ENCODE measurements at regions not wholly inside any gene's neighbourhood (a gene's known extent, or its start where the extent isn't known, plus 50 kb on each side); places are given as distances from the start of the nearest gene placed in this dataset.

- DNase-seq: no peak
Measured at GRCh38 chr2:8027387-8027786, 654.5 kb upstream of the ID2 start.

DNA sequence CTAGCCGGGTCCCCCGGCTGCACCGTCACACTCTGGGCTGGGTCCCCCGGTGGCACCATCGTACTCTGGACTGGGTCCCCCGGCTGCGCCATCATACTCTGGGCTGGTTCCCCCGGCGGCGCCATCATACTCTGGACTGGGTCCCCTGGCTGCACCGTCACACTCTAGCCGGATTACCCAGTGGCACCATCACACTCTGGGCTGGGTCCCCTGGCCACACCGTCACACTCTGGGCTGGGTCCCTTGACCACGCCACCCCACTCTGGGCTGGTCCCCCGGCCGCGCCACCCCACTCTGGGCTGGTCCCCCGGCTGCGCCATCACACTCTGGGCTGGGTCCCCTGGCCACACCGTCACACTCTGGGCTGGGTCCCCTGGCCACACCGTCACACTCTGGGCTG lies 653.8 kb upstream of the ID2 start:
- DNase-seq: no peak

DNA sequence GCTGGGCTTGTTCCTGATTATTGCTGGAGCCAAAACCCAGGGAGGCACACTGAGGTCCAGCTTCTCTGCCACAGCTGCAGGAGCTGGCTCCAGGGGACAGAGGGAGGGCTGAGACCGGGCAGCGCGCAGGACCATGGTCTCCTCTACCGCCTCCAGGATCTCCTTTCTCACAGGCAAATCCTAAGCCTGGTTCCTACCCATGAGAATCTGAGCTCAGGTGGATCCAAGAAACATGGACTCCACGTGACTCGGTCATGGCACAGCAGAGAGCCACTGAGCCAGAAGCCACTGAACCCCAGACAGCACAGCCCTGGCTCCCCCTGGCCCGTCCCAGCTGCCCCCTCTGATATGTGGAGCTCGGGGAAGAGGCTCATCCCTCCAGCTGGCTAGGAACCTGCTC lies 653.4 kb upstream of the ID2 start:
- no peak for DNase-seq

- DNase-seq: no peak
Measured at GRCh38 chr2:8028981-8029380, 652.9 kb upstream of the ID2 start.

GRCh38 chr2:8030573-8031303 lies 651.1 kb upstream of the ID2 start:
- no peak for DNase-seq

GRCh38 chr2:8031370-8031769 lies 650.5 kb upstream of the ID2 start:
- DNase-seq: no peak

- DNase-seq: no peak
Measured at GRCh38 chr2:8033546-8034096, 648.2 kb upstream of the ID2 start.

GRCh38 chr2:8036366-8036765 lies 645.5 kb upstream of the ID2 start:
- no peak for DNase-seq

- DNase-seq: no peak
Measured at GRCh38 chr2:8039732-8040131, 642.1 kb upstream of the ID2 start.

DNA sequence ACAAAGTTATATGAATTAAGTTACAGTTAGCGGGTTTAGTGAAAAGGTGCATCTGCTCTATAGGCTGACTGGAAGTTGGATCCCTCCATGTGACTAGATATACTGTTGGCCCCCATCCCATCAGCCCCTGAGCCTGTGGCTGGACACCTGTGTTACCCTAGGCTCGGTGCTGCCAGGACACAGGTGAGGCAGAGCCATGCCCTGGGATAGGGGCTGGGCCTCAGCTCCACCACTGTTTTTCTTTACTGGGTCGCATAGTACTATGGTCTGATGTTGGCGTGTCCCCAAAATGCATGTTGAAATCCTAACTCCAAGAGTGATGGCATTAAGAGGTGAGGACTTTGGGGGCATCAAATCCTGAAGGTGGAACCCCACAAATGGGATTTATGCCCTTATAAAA lies 638.6 kb upstream of the ID2 start:
- DNase-seq: no peak

DNA sequence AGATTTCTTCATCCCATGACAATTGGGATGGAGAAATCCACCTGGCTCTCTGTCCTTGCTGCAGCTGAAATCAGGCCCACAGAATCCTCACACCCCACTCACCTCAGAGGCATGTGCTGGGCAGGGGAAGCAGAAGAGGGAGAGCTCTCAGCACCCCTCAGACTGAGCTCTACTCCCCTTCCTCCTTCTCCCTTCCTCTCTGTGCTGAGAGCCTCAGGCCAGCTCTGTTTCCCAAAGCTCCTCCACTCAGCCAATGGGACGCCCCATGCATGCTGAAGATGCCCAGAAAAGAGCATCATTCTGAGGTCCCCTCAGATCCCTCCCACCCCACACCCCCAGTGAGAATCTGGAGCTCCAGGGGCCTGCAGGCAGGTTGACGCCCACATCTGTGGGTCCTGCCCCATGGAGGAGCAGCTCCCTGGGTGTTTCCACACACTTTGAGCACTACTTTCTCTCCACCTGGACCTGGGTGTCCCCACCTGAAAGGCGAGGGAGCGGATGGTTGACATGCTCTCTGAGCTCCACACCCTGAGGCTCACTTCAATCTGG lies 637.7 kb upstream of the ID2 start:
- DNase-seq: no peak

- no peak for DNase-seq
Measured at GRCh38 chr2:8045081-8045614, 636.7 kb upstream of the ID2 start.

DNA sequence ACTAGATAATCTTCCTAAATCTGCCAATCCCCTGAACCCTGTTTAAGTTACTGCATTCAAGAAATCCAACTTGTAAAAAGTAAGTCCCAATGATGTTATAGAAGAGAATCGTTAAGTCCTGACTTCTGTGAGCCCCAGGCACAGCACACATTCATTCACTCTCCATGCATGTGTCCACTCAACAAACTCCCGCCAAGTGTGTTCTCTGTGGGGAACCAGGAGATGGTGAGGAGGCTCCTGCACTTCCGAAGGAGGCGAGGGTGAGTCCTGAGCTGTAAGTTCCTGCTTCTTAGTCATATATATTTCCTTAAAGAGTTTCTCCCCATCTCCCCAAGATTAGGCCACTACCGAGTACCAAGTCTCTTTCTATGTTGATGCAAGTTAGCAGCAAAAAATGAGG lies 635.0 kb upstream of the ID2 start:
- DNase-seq: no peak

GRCh38 chr2:8049176-8049575 lies 632.7 kb upstream of the ID2 start:
- no peak for DNase-seq

DNA sequence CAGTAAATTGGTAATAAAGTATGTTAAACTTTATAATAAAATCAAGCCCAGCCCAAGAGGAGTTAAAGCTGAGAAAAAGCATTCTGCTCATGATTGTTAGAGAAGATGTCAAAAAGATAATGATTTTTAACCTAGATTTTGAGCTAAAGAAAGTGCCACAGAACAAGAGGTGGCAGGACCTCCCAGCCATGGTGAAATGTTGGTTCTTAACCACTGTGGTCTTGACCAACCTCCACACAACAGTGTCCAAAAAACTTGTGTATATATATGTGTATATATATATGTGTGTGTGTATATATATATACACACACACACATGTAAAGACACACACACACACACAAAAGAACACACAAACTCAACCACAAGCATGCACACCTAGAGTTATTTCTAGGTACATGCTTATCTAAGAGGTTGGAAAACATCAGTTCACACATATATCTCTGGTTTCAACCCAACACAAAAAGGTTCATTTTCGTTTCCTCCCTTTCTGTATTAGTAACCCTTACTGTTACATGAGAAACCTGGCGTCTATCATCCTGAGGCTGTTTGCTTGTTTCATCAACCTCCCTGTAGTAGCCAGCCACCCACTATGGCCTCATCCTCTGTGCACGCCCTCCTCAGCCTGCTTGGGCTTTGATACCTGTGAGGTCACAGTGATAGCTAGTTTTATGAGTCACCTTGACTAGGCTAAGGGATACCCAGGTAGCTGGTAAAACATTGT lies 631.8 kb upstream of the ID2 start:
- DNase-seq: no peak

DNA sequence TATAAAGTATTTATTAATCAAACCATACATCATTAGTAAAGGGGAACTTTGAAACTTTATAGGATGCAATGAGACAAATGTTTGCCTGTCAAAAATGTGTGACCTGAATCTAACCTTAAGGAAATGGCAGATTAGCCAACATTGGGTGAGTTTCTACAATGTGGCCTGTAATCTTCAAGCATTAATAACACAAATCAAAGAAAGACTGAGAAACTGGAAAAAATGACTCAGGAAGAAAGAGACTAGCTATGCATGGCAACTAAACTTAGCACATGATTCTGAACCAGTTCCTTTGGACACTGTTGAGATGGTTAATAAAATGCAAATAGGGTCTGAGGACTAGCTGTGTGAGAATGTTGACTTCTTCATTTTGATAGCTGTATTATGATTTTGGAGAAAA lies 628.6 kb upstream of the ID2 start:
- no peak for DNase-seq

- no peak for DNase-seq
Measured at GRCh38 chr2:8054070-8054469, 627.8 kb upstream of the ID2 start.

DNA sequence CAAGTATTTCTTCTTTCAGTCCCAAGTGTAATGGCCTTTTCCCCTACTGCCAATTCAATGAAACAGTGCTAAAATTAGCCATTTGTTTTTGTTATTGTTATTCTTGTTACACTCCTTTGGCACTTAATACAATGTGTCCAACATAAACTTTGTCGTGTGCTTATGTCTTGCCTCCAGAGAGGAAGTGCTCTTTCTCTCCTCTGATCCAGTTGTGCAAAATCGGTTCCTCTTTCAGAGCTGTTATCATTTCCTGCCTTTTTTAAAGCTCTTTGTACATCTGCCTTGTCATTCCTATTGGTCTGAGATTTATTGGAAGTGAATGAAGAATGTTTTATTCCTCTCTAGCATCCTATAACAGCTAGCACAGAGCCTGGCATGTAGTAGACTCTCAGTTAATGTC lies 623.2 kb upstream of the ID2 start:
- DNase-seq: no peak

GRCh38 chr2:8059255-8059654 lies 622.6 kb upstream of the ID2 start:
- DNase-seq: peak; percentile 88

- DNase-seq: no peak
Measured at GRCh38 chr2:8059794-8060193, 622.1 kb upstream of the ID2 start.

DNA sequence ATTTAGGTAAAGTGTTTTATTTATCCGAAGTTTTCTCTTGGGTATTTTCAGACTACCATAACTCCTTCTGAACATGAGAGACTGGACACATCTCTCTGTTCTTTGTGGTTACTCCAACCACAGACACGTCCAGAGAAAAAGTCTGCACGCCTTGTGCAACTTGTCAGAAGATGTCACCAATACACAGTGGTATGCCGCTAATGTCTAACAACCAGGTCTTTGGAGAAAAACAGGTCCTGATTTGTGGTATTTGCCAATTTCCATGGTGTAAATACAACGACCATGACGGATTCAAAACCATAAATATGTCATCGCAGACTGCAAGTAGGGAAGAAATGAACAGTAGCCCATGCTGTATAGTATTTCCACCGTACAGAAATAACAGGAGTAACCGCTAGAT lies 620.6 kb upstream of the ID2 start:
- DNase-seq: no peak

DNA sequence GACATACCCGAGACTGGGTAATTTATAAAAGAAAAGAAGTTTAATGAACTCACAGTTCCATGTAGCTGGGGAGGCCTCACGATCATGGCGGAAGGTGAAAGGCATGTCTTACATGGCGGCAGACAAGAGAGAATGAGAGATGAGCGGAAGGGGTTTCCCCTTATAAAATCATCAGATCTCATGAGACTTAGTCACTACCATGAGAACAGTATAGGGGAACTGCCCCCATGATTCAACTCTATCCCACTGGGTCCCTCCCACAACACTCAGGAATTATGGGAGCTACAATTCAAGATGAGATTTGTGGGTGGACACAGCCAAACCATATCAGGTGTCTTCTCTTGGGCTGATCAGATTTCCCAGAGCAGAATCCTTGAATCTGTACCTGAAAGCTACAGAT lies 617.3 kb upstream of the ID2 start:
- DNase-seq: no peak

- DNase-seq: no peak
Measured at GRCh38 chr2:8065191-8065590, 616.7 kb upstream of the ID2 start.

DNA sequence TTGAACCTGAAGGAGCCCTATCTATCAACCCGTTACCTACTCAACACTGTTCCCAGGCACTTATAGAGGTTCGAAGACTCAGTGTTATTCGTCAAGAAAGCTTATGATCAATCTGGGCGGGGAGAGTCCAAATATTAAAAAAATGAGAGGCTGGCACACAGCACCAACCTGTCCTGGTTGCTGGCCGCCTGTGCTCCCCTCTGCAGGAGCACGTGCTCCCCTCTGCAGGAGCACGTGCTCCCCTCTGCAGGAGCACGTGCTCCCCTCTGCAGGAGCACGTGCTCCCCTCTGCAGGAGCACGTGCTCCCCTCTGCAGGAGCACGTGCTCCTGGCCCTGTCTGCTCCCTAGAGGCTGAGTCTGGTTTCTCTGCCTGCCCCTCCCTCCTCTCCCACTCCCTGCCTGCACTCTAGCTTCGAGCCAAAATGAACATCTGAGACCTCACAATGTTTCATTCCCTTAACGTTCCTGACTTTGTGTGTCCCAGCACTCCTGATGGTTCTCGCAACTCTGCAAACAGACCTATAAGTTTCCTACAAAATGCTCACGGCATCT lies 614.0 kb upstream of the ID2 start:
- no peak for DNase-seq
